ENCODE measurements at regions not wholly inside any gene's neighbourhood (a gene's known extent, or its start where the extent isn't known, plus 50 kb on each side); places are given as distances from the start of the nearest gene placed in this dataset.
A peak's percentile ranks its signal among the peaks of the same experiment; 100 is the strongest.

- 95% methylated on average over 3 of the region's 3 CpGs for WGBS
Observed at GRCh38 chr15:37262922-37263608, 162.7 kb upstream of the MEIS2 start.

GRCh38 chr15:37289109-37289765, 188.9 kb upstream of the MEIS2 start:
- H3K9me3 ChIP-seq (ENCODE audit: control insufficient read depth, low read length): no peaks in the 10 kb centered on the region
- no peak overlapping the region for H3K27ac ChIP-seq (ENCODE audit: low read length, poor library complexity, severe bottlenecking)
- H3K18ac ChIP-seq (ENCODE audit: low read depth in 1 of 2, low read length in 2 of 2): no peak overlapping the region
- no peak overlapping the region for H3K4ac ChIP-seq (ENCODE audit: low read depth in 1 of 2, low read length in 2 of 2)
- H3K36me3 ChIP-seq (ENCODE audit: control insufficient read depth in 1 of 2, insufficient read depth in 2 of 2, low read depth in 1 of 2, low read length in 2 of 2): no peaks in the 10 kb centered on the region
- no peak overlapping the region for H2BK12ac ChIP-seq (ENCODE audit: low read length in 2 of 2)
- H3K27me3 ChIP-seq (ENCODE audit: control insufficient read depth in 1 of 2, insufficient read depth in 1 of 2, low read length in 2 of 2): no peaks in the 10 kb centered on the region
- H3K79me1 ChIP-seq (replicated peaks; ENCODE audit: low read length, poor library complexity, severe bottlenecking): no peaks in the 10 kb centered on the region
- H4K91ac ChIP-seq (ENCODE audit: low read length): no peak overlapping the region
- H3K9ac ChIP-seq (ENCODE audit: low read length): no peak overlapping the region
- no peak overlapping the region for H4K8ac ChIP-seq (ENCODE audit: low read length)
- peak; percentile 19 for DNase-seq
- no peak overlapping the region for H3K23ac ChIP-seq (ENCODE audit: low read length in 2 of 2)
- no peak overlapping the region for H3K4me3 ChIP-seq (ENCODE audit: insufficient read depth in 1 of 2, low read depth in 1 of 2, low read length in 2 of 2)
- no peak overlapping the region for H2BK15ac ChIP-seq (ENCODE audit: low read depth, poor library complexity, severe bottlenecking)
- no peak overlapping the region for H2AFZ ChIP-seq (ENCODE audit: low read depth, low read length)
- H3K14ac ChIP-seq (ENCODE audit: low read length in 2 of 2): no peak overlapping the region
- 74% methylated on average over 3 of the region's 3 CpGs for WGBS
- H3K4me1 ChIP-seq (ENCODE audit: control insufficient read depth, insufficient read depth, low read depth, low read length): no peaks in the 10 kb centered on the region
- no peak overlapping the region for H2BK5ac ChIP-seq (ENCODE audit: low read depth, low read length, poor library complexity, severe bottlenecking)
- no peak overlapping the region for H3K4me2 ChIP-seq (ENCODE audit: low read length, poor library complexity, severe bottlenecking)
- H2BK120ac ChIP-seq (ENCODE audit: low read depth, low read length): no peak overlapping the region
- no peak overlapping the region for H2AK5ac ChIP-seq (ENCODE audit: low read length, severe bottlenecking)

More at GRCh38 chr15:37262922-37263608, 162.7 kb upstream of the MEIS2 start:
- Histone ChIP-seq H3K18ac (ENCODE audit: low read depth in 1 of 2, low read length in 2 of 2) (no peak overlapping the region), H3K27me3 (ENCODE audit: control insufficient read depth in 1 of 2, insufficient read depth in 1 of 2, low read length in 2 of 2) (no peaks in the 10 kb centered on the region), H3K4me3 (ENCODE audit: insufficient read depth in 1 of 2, low read depth in 1 of 2, low read length in 2 of 2) (no peak overlapping the region), H2AFZ (ENCODE audit: low read depth, low read length) (no peak overlapping the region), H2BK5ac (ENCODE audit: low read depth, low read length, poor library complexity, severe bottlenecking) (no peak overlapping the region), H4K8ac (ENCODE audit: low read length) (no peak overlapping the region), H3K9me3 (ENCODE audit: control insufficient read depth, low read length) (no peaks in the 10 kb centered on the region), H2AK5ac (ENCODE audit: low read length, severe bottlenecking) (no peak overlapping the region), H4K91ac (ENCODE audit: low read length) (no peak overlapping the region), H2BK12ac (ENCODE audit: low read length in 2 of 2) (no peak overlapping the region), H3K14ac (ENCODE audit: low read length in 2 of 2) (no peak overlapping the region), H2BK120ac (ENCODE audit: low read depth, low read length) (no peak overlapping the region), H3K23ac (ENCODE audit: low read length in 2 of 2) (no peak overlapping the region), H3K4ac (ENCODE audit: low read depth in 1 of 2, low read length in 2 of 2) (no peak overlapping the region), H3K4me2 (ENCODE audit: low read length, poor library complexity, severe bottlenecking) (no peak overlapping the region), H3K79me1 (replicated peaks; ENCODE audit: low read length, poor library complexity, severe bottlenecking) (no peaks in the 10 kb centered on the region), H2BK15ac (ENCODE audit: low read depth, poor library complexity, severe bottlenecking) (no peak overlapping the region), H3K36me3 (ENCODE audit: control insufficient read depth in 1 of 2, insufficient read depth in 2 of 2, low read depth in 1 of 2, low read length in 2 of 2) (no peaks in the 10 kb centered on the region), H3K4me1 (ENCODE audit: control insufficient read depth, insufficient read depth, low read depth, low read length) (no peaks in the 10 kb centered on the region), H3K9ac (ENCODE audit: low read length) (no peak overlapping the region), H3K27ac (ENCODE audit: low read length, poor library complexity, severe bottlenecking) (no peak overlapping the region)
- no peak for DNase-seq

- no peak overlapping the region for H2AK5ac ChIP-seq (ENCODE audit: low read length, severe bottlenecking)
- 64% methylated on average over 1 of the region's 1 CpG for WGBS
- no peak overlapping the region for H2BK5ac ChIP-seq (ENCODE audit: low read depth, low read length, poor library complexity, severe bottlenecking)
- no peak overlapping the region for H4K91ac ChIP-seq (ENCODE audit: low read length)
- H3K36me3 ChIP-seq (ENCODE audit: control insufficient read depth in 1 of 2, insufficient read depth in 2 of 2, low read depth in 1 of 2, low read length in 2 of 2): no peaks in the 10 kb centered on the region
- no peak overlapping the region for H2BK12ac ChIP-seq (ENCODE audit: low read length in 2 of 2)
- H3K9me3 ChIP-seq (ENCODE audit: control insufficient read depth, low read length): no peaks in the 10 kb centered on the region
- H3K23ac ChIP-seq (ENCODE audit: low read length in 2 of 2): no peak overlapping the region
- H2AFZ ChIP-seq (ENCODE audit: low read depth, low read length): no peak overlapping the region
- no peak overlapping the region for H3K27ac ChIP-seq (ENCODE audit: low read length, poor library complexity, severe bottlenecking)
- no peak overlapping the region for H3K4ac ChIP-seq (ENCODE audit: low read depth in 1 of 2, low read length in 2 of 2)
- H2BK15ac ChIP-seq (ENCODE audit: low read depth, poor library complexity, severe bottlenecking): no peak overlapping the region
- no peaks in the 10 kb centered on the region for H3K4me1 ChIP-seq (ENCODE audit: control insufficient read depth, insufficient read depth, low read depth, low read length)
- H3K79me1 ChIP-seq (replicated peaks; ENCODE audit: low read length, poor library complexity, severe bottlenecking): no peaks in the 10 kb centered on the region
- no peak overlapping the region for H2BK120ac ChIP-seq (ENCODE audit: low read depth, low read length)
- H3K4me3 ChIP-seq (ENCODE audit: insufficient read depth in 1 of 2, low read depth in 1 of 2, low read length in 2 of 2): no peak overlapping the region
- H3K18ac ChIP-seq (ENCODE audit: low read depth in 1 of 2, low read length in 2 of 2): no peak overlapping the region
- DNase-seq: no peak
- no peak overlapping the region for H3K4me2 ChIP-seq (ENCODE audit: low read length, poor library complexity, severe bottlenecking)
- no peak overlapping the region for H3K14ac ChIP-seq (ENCODE audit: low read length in 2 of 2)
- no peaks in the 10 kb centered on the region for H3K27me3 ChIP-seq (ENCODE audit: control insufficient read depth in 1 of 2, insufficient read depth in 1 of 2, low read length in 2 of 2)
- H3K9ac ChIP-seq (ENCODE audit: low read length): no peak overlapping the region
- H4K8ac ChIP-seq (ENCODE audit: low read length): no peak overlapping the region
Observed at GRCh38 chr15:37291920-37292319, 191.6 kb upstream of the MEIS2 start.

- no peak overlapping the region for H3K4me3 ChIP-seq (ENCODE audit: insufficient read depth in 1 of 2, low read depth in 1 of 2, low read length in 2 of 2)
- H3K27me3 ChIP-seq (ENCODE audit: control insufficient read depth in 1 of 2, insufficient read depth in 1 of 2, low read length in 2 of 2): no peaks in the 10 kb centered on the region
- no peak overlapping the region for H3K9ac ChIP-seq (ENCODE audit: low read length)
- H3K23ac ChIP-seq (ENCODE audit: low read length in 2 of 2): no peak overlapping the region
- H3K18ac ChIP-seq (ENCODE audit: low read depth in 1 of 2, low read length in 2 of 2): no peak overlapping the region
- no peaks in the 10 kb centered on the region for H3K79me1 ChIP-seq (replicated peaks; ENCODE audit: low read length, poor library complexity, severe bottlenecking)
- no peaks in the 10 kb centered on the region for H3K36me3 ChIP-seq (ENCODE audit: control insufficient read depth in 1 of 2, insufficient read depth in 2 of 2, low read depth in 1 of 2, low read length in 2 of 2)
- H4K91ac ChIP-seq (ENCODE audit: low read length): no peak overlapping the region
- H4K8ac ChIP-seq (ENCODE audit: low read length): no peak overlapping the region
- no peak overlapping the region for H3K4ac ChIP-seq (ENCODE audit: low read depth in 1 of 2, low read length in 2 of 2)
- H2BK15ac ChIP-seq (ENCODE audit: low read depth, poor library complexity, severe bottlenecking): no peak overlapping the region
- H3K4me1 ChIP-seq (ENCODE audit: control insufficient read depth, insufficient read depth, low read depth, low read length): no peaks in the 10 kb centered on the region
- H3K27ac ChIP-seq (ENCODE audit: low read length, poor library complexity, severe bottlenecking): no peak overlapping the region
- no peak overlapping the region for H3K4me2 ChIP-seq (ENCODE audit: low read length, poor library complexity, severe bottlenecking)
- WGBS: 72% methylated on average over 1 of the region's 1 CpG
- H2AK5ac ChIP-seq (ENCODE audit: low read length, severe bottlenecking): no peak overlapping the region
- no peak overlapping the region for H2BK5ac ChIP-seq (ENCODE audit: low read depth, low read length, poor library complexity, severe bottlenecking)
- H3K14ac ChIP-seq (ENCODE audit: low read length in 2 of 2): no peak overlapping the region
- DNase-seq: no peak
- H2BK120ac ChIP-seq (ENCODE audit: low read depth, low read length): no peak overlapping the region
- H2AFZ ChIP-seq (ENCODE audit: low read depth, low read length): no peak overlapping the region
- H3K9me3 ChIP-seq (ENCODE audit: control insufficient read depth, low read length): no peaks in the 10 kb centered on the region
- H2BK12ac ChIP-seq (ENCODE audit: low read length in 2 of 2): no peak overlapping the region
Observed at GRCh38 chr15:37298271-37298670, 197.9 kb upstream of the MEIS2 start.

Measured in mesenchymal stem cell (in vitro differentiated cells and primary cell).